Panc1 (cell line): ENCODE measurements at regions not wholly inside any gene's neighbourhood (a gene's known extent, or its start where the extent isn't known, plus 50 kb on each side); places are given as distances from the start of the nearest gene placed in this dataset.

Source experiments
- CTCF ChIP-seq: fragments of 450-650 bp; IDR thresholded peaks from 2 replicates; pipeline ENCODE4 v1.5.1; 2017; ENCODE audit warnings: mild to moderate bottlenecking
- POLR2AphosphoS5 ChIP-seq: IDR thresholded peaks from 2 replicates; pipeline ENCODE4 v1.6.1; 2012; ENCODE audit warnings: mild to moderate bottlenecking, low read depth, low read length, moderate library complexity
- REST ChIP-seq, 2 experiments: IDR thresholded peaks; 2 replicates each; pipeline ENCODE4 v1.6.1; 2011 to 2012; ENCODE audit warnings: low read depth in 2 of 2, control low read depth in 1 of 2, low read length in 1 of 2, mild to moderate bottlenecking in 1 of 2, moderate library complexity in 1 of 2; ENCODE audit not compliant: insufficient read depth in 1 of 2

GRCh38 chr7:138282997-138283396, 177.1 kb upstream of the TRIM24 start:
- TF ChIP-seq CTCF (no peak), POLR2AphosphoS5 (no peak), REST (IDR thresholded peaks at IDR 0.05; ENCODE audit: insufficient read depth in 1 of 2, low read depth in 2 of 2, low read length in 1 of 2) (no peak)
